GM21576 (cell line): ENCODE measurements at regions not wholly inside any gene's neighbourhood (a gene's known extent, or its start where the extent isn't known, plus 50 kb on each side); places are given as distances from the start of the nearest gene placed in this dataset.

Experiments used
- ATAC-seq: cut with Tn5 transposase; IDR thresholded peaks from one replicate; pipeline ENCODE4 v1.9.1; 2021; ENCODE audit warnings: mild to moderate bottlenecking, moderate library complexity; ENCODE audit not compliant: unreplicated experiment

GRCh38 chr18:78627551-78628346, 351.9 kb upstream of the SALL3 start:
- no peak for ATAC-seq

- ATAC-seq, result no peak
Measured at GRCh38 chr18:78629426-78629825, 350.2 kb upstream of the SALL3 start.

GRCh38 chr18:78630356-78630755, 349.3 kb upstream of the SALL3 start:
- ATAC-seq, result no peak

- no peak for ATAC-seq
Measured at GRCh38 chr18:78630981-78631510, 348.6 kb upstream of the SALL3 start.

- no peak for ATAC-seq
Measured at GRCh38 chr18:78632111-78632541, 347.5 kb upstream of the SALL3 start.

- no peak for ATAC-seq
Measured at GRCh38 chr18:78634061-78634696, 345.4 kb upstream of the SALL3 start.

GRCh38 chr18:78635093-78635800, 344.4 kb upstream of the SALL3 start:
- ATAC-seq, result no peak

GRCh38 chr18:78636260-78636659, 343.4 kb upstream of the SALL3 start:
- ATAC-seq, result no peak

- ATAC-seq, result no peak
Measured at GRCh38 chr18:78637442-78638402, 341.9 kb upstream of the SALL3 start.

GRCh38 chr18:78639006-78639950, 340.3 kb upstream of the SALL3 start:
- no peak for ATAC-seq

- no peak for ATAC-seq
Measured at GRCh38 chr18:78640246-78640995, 339.2 kb upstream of the SALL3 start.

- no peak for ATAC-seq
Measured at GRCh38 chr18:78641689-78642231, 337.9 kb upstream of the SALL3 start.

GRCh38 chr18:78642296-78642951, 337.2 kb upstream of the SALL3 start:
- ATAC-seq, result no peak

- no peak for ATAC-seq
Measured at GRCh38 chr18:78643004-78643403, 336.6 kb upstream of the SALL3 start.

GRCh38 chr18:78643981-78644380, 335.6 kb upstream of the SALL3 start:
- ATAC-seq, result no peak

GRCh38 chr18:78645216-78645615, 334.4 kb upstream of the SALL3 start:
- no peak for ATAC-seq

GRCh38 chr18:78647018-78647417, 332.6 kb upstream of the SALL3 start:
- ATAC-seq, result no peak

- no peak for ATAC-seq
Measured at GRCh38 chr18:78649421-78649820, 330.2 kb upstream of the SALL3 start.
